Germinal center (tissue), 1 donor: ENCODE measurements at regions not wholly inside any gene's neighbourhood (a gene's known extent, or its start where the extent isn't known, plus 50 kb on each side); places are given as distances from the start of the nearest gene placed in this dataset.
"Not testable (repeated sequence)": the region's sequence is repeated elsewhere in the genome, so short reads cannot be mapped to it uniquely, and the experiment has no call there.

Experiments
- DNase-seq: peaks from one replicate; pipeline ENCODE4 v3.0.0; 2012; ENCODE audit warnings: mixed read lengths, low spot score

GRCh38 chr12:91533366-91533765, 350.7 kb upstream of the DCN start:
- DNase-seq = no peak

- no peak for DNase-seq
These were observed 347.2 kb upstream of the DCN start for GRCh38 chr12:91529829-91530228.

DNA sequence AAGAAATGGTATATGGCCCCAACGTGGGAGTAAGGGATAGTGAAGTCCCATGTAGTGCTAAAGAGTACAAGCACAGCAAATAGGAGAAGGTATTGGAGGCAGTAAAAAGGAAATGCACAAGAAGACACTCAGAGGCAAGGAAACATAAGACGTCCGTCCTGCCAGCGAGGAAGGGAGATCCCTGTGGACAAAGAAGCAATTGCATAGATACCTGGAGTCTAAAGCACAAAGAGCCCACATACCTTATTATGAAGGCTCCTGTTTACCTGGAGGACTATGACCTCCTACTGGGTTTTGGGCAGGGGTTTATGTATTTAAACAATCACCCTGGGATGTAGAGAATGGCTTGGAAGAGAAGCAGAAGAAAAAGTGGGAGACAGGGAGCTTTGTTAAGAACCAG, 341.2 kb upstream of the DCN start:
- DNase-seq = no peak

- DNase-seq = no peak
These were observed 334.1 kb upstream of the DCN start for GRCh38 chr12:91516695-91517047.

DNA sequence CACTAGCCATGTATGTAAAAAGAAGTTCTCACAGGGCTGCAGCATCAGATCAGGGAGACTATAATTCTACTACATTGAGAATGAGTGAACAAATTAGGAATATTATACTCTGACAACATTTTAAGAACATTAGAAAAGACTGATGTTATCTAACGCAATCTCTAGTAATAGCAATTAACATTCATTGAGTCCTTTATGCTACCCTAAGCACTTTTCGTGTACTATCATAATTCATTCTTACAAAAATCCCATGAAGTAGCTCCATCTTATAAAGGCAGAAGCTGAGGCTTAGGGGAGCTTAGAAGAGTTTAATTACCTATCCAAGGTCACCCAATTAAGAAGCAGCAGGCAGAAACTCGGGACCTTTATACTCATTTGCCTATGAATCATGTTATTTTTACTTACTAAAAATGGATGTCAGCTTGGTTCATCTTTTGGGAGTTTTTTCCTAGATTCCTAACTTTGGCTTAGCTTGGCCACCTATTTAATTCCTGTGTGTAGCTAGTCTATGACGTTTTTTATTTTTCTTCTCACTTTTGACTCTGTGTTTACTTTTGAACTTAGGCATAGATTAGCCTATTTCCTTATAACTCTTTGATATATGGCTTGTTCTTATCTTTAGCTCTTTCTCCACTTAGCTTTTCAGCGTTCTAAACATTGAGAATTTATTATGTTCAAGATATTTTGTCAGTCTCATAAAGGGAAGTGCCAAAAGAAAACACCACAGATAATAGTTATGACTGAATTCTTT, 333.5 kb upstream of the DCN start:
- no peak for DNase-seq

DNA sequence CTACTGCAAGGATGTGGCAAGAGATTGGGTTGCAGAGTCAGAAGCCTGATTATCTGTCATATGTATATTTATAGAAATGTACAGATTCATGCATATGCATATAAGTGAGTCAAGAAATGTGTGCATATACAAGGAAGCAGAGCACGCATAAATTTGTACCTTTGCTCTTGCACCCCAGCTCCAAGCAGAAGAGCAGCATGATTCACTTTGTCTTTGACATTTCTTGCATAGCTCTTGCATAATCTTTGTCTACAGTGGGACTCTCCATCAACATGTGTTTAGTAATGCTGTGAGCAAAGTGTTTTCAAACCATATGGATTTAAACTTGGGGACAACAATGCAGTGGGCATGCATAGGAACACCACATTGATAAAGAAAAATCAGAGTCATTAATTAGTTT, 330.7 kb upstream of the DCN start:
- no peak for DNase-seq

- DNase-seq = no peak
These were observed 329.3 kb upstream of the DCN start for GRCh38 chr12:91511795-91512420.

DNA sequence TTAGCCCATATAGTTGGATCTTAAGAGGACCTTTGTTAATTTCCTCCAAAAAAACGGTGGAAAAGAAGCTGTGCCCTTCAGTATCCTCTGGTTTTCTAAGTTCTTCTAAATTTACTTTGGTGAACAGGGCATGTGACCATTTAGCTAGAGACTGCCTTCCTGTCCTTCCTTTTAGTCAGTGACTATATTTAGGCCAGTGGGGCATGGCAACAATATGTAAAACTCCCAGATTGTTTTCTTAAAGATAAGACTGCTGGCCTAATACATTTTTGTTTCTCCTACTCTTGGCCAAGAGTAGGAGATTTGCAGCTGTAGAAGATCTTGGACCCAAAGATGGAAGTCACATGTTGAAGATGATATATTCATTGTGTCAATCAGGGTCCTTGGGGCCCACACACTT, 325.1 kb upstream of the DCN start:
- DNase-seq = no peak

DNA sequence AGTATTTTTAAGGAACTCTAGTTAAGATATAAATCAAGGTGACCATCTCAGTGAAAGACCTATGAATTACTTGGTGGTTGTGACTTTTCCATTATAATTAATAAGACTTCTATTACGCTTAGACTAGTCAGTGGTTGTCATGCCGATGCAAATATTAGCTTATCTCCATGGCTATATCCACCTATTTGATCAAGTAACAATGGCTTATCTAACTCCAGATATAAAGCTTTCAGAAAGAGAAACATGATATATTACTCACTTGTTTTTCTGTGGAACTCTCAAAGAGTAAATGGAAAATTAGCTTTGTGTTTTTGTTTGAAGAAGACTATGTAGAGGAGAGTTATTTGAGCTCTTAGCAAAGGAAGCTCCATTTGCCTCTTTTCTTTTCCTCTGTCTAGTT, 323.8 kb upstream of the DCN start:
- no peak for DNase-seq

DNA sequence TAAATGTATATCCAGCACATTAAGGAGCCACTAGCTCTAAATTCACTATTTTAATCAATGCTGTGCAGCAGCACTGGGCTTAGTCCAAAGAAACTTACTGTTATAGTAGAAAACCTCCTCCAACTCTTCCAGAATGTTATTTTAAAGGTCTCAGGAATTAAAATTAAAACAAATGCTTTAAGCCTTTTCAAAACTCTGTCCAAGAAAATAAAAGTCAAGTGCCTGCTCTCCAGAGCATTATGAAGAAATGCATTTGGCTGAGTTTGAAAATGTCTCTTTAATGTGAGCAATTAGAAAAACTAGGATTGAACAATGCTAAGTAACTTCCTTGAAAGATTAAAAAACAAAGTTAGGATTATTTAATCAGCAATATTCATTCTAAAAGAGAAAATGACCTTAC, 322.4 kb upstream of the DCN start:
- DNase-seq = no peak

DNA sequence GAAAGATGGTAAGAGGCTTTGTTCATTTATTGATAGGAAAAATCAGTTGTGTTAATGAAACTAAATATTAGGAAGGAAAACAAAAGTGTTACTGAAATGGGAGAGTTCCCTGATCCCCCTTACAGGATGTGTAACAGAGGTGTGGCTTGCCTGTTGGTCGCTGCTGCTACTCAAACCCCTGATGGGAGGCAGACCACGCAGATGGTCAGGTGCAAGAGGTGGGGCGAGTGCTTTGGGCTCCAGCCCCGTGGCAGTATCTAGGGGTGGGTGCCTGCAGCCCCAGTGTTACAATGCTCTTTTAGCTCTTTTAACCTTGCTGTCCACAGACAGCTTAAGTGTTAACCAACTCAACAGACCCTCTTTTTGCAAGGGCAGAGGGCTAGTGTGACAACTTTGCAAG, 319.6 kb upstream of the DCN start:
- no peak for DNase-seq

DNA sequence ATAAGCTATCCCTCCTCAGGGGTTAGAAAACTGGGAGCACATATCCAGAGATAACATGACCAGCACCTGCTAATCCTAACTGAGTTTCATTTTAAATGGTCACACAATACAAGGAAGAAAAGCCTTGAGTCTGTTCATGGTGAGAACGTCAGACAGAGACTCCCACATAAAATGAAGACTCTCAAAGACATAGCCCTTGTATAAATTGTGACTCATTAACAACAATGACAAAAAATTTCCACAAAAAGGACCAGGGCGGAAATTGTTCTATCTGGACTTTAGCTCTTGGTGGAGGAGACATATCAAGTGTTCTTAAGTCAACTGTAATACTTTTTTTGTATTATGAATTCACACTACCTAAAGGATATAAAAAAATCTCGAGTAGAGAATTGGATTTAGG, 313.7 kb upstream of the DCN start:
- DNase-seq = no peak

- no peak for DNase-seq
These were observed 310.7 kb upstream of the DCN start for GRCh38 chr12:91493308-91493707.

DNA sequence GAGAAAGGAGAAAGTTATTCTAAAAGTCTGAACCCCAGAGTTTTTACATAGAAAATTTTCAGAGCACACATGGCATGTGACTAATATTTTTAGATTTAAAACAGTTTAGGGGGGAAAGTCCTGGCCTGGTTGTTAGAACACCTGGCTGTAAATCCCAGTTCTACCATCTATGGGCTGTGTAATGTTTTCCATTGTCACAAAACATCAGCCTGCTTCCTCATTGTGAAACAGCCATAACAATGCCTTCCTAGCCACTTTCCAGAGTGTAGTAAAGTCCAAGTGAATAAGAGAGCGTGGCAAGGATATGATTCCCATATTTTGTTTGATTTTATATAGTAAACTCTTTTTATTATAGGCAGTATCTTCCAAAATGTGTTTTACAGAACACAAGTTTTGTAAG, 310.0 kb upstream of the DCN start:
- DNase-seq = no peak

GRCh38 chr12:91490667-91491311, 308.2 kb upstream of the DCN start:
- no peak for DNase-seq

DNA sequence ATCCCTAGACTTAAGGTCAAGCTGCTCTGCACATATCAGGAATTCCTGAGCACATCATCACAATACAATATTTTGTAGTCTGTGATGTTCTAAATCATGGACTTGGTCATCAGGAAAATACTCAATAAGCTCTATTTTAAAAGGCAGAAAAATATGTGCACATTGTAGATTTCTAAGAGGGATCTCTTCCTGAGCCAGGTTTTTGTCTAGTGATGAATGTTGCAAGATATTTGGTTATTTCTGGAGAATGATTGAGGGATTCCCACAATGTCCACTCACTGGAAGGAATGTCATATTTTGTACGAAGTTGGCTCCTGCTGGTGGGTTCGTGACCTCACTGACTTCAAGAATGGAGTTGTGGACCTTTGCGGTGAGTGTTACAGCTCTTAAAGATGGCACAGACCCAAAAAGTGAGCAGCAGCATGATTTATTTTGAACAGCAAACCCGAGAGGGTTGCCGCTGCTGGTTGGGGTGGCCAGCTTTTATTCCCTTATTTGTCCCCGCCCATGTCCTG, 300.9 kb upstream of the DCN start:
- DNase-seq = no peak

- no peak for DNase-seq
These were observed 299.6 kb upstream of the DCN start for GRCh38 chr12:91482231-91482630.

DNA sequence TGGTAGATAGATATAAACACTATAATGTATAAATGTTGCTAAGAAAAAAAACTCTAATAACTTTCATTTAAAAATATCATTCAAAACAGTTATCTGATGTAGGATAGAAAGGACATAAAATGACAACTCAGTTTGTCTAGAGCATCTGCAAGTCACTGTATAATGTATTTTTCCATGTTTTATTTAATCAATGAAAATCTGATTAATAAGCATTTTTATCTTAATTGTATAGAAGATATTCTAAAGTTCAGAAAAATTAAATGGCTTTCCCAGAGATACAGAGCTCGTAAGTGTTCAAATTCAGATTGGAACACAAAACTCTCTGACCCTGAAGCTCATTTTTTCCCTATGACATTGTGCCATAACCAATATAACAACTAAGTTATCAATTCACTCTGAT, 295.9 kb upstream of the DCN start:
- no peak for DNase-seq

GRCh38 chr12:91467686-91468085, 285.1 kb upstream of the DCN start:
- no peak for DNase-seq

- no peak for DNase-seq
These were observed 278.4 kb upstream of the DCN start for GRCh38 chr12:91461061-91461460.

DNA sequence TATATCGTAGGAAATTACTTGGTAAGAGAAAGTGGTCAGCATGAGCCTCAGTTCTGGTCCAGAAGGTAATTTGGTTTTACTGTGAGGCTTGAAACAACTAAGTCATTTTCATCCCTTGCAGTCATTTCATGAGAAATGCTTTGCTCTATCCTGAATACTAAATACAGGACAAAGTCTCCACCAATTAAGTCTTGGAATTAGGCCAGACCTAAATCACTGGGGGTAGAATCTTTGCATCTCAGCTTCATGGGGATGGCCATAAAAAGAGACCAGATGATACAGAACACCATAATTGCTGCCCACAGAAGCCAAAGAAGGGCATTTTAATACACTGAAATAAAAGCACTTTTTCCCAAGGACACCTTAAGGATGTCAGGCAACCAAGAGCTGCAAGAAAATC, 277.9 kb upstream of the DCN start:
- DNase-seq = no peak

DNA sequence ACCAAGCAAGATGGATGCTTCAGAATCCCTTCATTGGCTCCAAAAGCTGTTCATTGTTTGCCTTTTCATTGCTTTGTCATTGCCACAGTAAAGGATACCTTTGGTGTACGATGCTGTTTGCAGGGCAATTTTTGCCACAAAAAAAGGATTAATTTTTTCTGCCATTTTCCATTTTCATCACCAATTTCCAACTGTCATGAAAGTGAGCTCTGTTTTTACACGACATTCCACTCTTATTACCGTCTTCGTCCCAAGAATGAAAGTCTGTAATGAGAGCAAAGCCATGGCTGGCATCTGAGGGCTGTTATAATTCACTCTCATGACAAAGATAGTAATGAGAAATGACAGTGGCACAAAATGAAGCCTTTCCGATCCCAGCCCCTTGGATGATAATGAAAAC, 272.7 kb upstream of the DCN start:
- DNase-seq = no peak

GRCh38 chr12:91454179-91454578, 271.6 kb upstream of the DCN start:
- DNase-seq = no peak

DNA sequence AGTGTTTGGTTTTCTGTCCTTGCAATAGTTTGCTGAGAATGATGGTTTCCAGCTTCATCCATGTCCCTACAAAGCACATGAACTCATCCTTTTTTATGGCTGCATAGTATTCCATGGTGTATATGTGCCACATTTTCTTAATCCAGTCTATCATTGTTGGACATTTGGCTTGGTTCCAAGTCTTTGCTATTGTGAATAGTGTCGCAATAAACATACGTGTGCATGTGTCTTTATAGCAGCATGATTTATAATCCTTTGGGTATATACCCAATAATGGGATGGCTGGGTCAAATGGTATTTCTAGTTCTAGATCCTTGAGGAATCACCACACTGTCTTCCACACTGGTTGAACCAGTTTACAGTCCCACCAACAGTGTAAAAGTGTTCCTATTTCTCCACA, 269.8 kb upstream of the DCN start:
- not testable (repeated sequence) for DNase-seq
